Mesenchymal stem cell (in vitro differentiated cells and primary cell): ENCODE measurements at regions not wholly inside any gene's neighbourhood (a gene's known extent, or its start where the extent isn't known, plus 50 kb on each side); places are given as distances from the start of the nearest gene placed in this dataset.

ENCODE experiments used
- DNase-seq: peaks from one replicate; pipeline ENCODE4 v3.0.0-alpha.2; 2013
- H2AFZ ChIP-seq: one replicate; pipeline ENCODE4 v1.6.1; 2013; ENCODE audit warnings: low read depth, mild to moderate bottlenecking, control low read depth, inconsistent platforms, low read length, moderate library complexity
- H2AK5ac ChIP-seq: 2 replicates; pipeline ENCODE4 v1.6.1; 2013; ENCODE audit warnings: low read length, moderate library complexity, mild to moderate bottlenecking, inconsistent platforms; ENCODE audit not compliant: severe bottlenecking
- H2BK120ac ChIP-seq: one replicate; pipeline ENCODE4 v1.6.1; 2013; ENCODE audit warnings: low read depth, mild to moderate bottlenecking, inconsistent platforms, low read length, moderate library complexity
- H2BK12ac ChIP-seq, 2 experiments: one replicate each; pipeline ENCODE4 v1.6.1; 2013; ENCODE audit warnings: inconsistent platforms in 2 of 2, low read length in 2 of 2, mild to moderate bottlenecking in 2 of 2, moderate library complexity in 2 of 2, control low read depth in 1 of 2
- H2BK15ac ChIP-seq: one replicate; pipeline ENCODE4 v1.6.1; 2013; ENCODE audit warnings: mild to moderate bottlenecking, low read depth, inconsistent platforms; ENCODE audit not compliant: poor library complexity, severe bottlenecking
- H2BK5ac ChIP-seq: 2 replicates; pipeline ENCODE4 v1.6.1; 2013; ENCODE audit warnings: low read depth, mild to moderate bottlenecking, low read length, control low read depth, inconsistent platforms; ENCODE audit not compliant: poor library complexity, severe bottlenecking
- H3K14ac ChIP-seq, 2 experiments: one replicate each; pipeline ENCODE4 v1.6.1; 2013; ENCODE audit warnings: inconsistent platforms in 2 of 2, low read length in 2 of 2, control low read depth in 1 of 2, mild to moderate bottlenecking in 1 of 2, moderate library complexity in 1 of 2
- H3K18ac ChIP-seq, 2 experiments: one replicate each; pipeline ENCODE4 v1.6.1; 2013; ENCODE audit warnings: inconsistent platforms in 2 of 2, low read length in 2 of 2, control low read depth in 1 of 2, low read depth in 1 of 2, mild to moderate bottlenecking in 1 of 2
- H3K23ac ChIP-seq, 2 experiments: one replicate each; pipeline ENCODE4 v1.6.1; 2013; ENCODE audit warnings: inconsistent platforms in 2 of 2, low read length in 2 of 2, mild to moderate bottlenecking in 2 of 2, moderate library complexity in 2 of 2, control low read depth in 1 of 2
- H3K27ac ChIP-seq: 2 replicates; pipeline ENCODE4 v1.5.1; 2013; ENCODE audit warnings: mild to moderate bottlenecking, moderate library complexity, low read length, control low read depth, inconsistent platforms; ENCODE audit not compliant: poor library complexity, severe bottlenecking
- H3K27me3 ChIP-seq, 2 experiments: 2 replicates each; pipeline versions ENCODE4 v1.6.1 to v1.7.0; 2013; ENCODE audit warnings: low read length in 2 of 2, mild to moderate bottlenecking in 2 of 2, moderate library complexity in 2 of 2, control low read depth in 1 of 2, inconsistent platforms in 1 of 2; ENCODE audit not compliant: control insufficient read depth in 1 of 2, insufficient read depth in 1 of 2
- H3K36me3 ChIP-seq, 2 experiments: 2 replicates each; pipeline versions ENCODE4 v1.6.1 to v1.7.0; 2013; ENCODE audit warnings: low read length in 2 of 2, control low read depth in 1 of 2, inconsistent platforms in 1 of 2, low read depth in 1 of 2, mild to moderate bottlenecking in 1 of 2; ENCODE audit not compliant: insufficient read depth in 2 of 2, control insufficient read depth in 1 of 2
- H3K4ac ChIP-seq, 2 experiments: one replicate each; pipeline ENCODE4 v1.6.1; 2013; ENCODE audit warnings: inconsistent platforms in 2 of 2, low read length in 2 of 2, mild to moderate bottlenecking in 2 of 2, moderate library complexity in 2 of 2, control low read depth in 1 of 2, low read depth in 1 of 2
- H3K4me1 ChIP-seq: 2 replicates; pipeline ENCODE4 v1.6.1; 2013; ENCODE audit warnings: low read depth, low read length, control low read depth; ENCODE audit not compliant: control insufficient read depth, insufficient read depth
- H3K4me2 ChIP-seq: 2 replicates; pipeline ENCODE4 v1.6.1; 2013; ENCODE audit warnings: low read length, mild to moderate bottlenecking, inconsistent platforms; ENCODE audit not compliant: poor library complexity, severe bottlenecking
- H3K4me3 ChIP-seq, 2 experiments: 2 replicates each; pipeline versions ENCODE4 v1.5.1 to v1.7.0; 2013; ENCODE audit warnings: low read length in 2 of 2, mild to moderate bottlenecking in 2 of 2, control low read depth in 1 of 2, low read depth in 1 of 2; ENCODE audit not compliant: insufficient read depth in 1 of 2
- H3K79me1 ChIP-seq: replicated peaks from 2 replicates; pipeline ENCODE4 v1.6.1; 2013; ENCODE audit warnings: mild to moderate bottlenecking, control low read depth, low read length, inconsistent platforms; ENCODE audit not compliant: poor library complexity, severe bottlenecking
- H3K9ac ChIP-seq: 2 replicates; pipeline ENCODE4 v1.7.0; 2013; ENCODE audit warnings: mild to moderate bottlenecking, low read length, moderate library complexity
- H3K9me3 ChIP-seq: 2 replicates; pipeline ENCODE4 v1.7.0; 2013; ENCODE audit warnings: mild to moderate bottlenecking, low read length; ENCODE audit not compliant: control insufficient read depth
- H4K8ac ChIP-seq: one replicate; pipeline ENCODE4 v1.6.1; 2013; ENCODE audit warnings: inconsistent platforms, mild to moderate bottlenecking, low read length, moderate library complexity
- H4K91ac ChIP-seq: one replicate; pipeline ENCODE4 v1.6.1; 2013; ENCODE audit warnings: mild to moderate bottlenecking, low read length, inconsistent platforms
- WGBS: methylation state at CpG from one replicate; pipeline ENCODE4 v1.1.7; 2013; ENCODE audit warnings: mixed read lengths; 5-methylcytosine and 5-hydroxymethylcytosine counted together

DNA sequence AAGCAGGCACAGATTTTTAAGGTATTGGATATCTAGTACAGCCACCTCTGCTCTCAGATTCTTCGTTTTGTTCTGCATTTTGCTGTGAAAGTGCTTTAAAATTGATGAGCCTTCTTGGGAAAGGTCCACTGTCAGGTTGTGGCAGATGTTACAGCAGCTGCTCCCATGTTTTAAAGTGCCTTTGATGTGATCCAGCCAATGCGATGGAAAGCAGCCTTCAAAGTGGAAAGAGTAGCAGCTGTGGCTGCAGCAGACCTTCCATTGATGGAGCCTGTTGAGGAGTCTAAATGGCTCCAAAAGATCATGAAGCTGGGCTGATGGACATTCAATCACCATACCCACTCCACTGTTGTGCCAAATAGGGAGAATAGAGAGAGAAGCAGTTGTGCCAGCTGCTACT lies 816.9 kb downstream of the PLA2G4A start:
- H3K4me3 ChIP-seq, result no peak overlapping the region
- H3K27me3 ChIP-seq, result no peaks in the 10 kb centered on the region
- peaks cover 3% of the 10 kb centered on the region for H3K9me3 ChIP-seq
- no peak overlapping the region for H2BK12ac ChIP-seq
- no peak overlapping the region for H3K18ac ChIP-seq
- no peaks in the 10 kb centered on the region for H3K36me3 ChIP-seq
- H3K14ac ChIP-seq, result no peak overlapping the region
- DNase-seq, result no peak
- no peaks in the 10 kb centered on the region for H3K79me1 ChIP-seq
- H2BK5ac ChIP-seq, result no peak overlapping the region
- no peak overlapping the region for H4K91ac ChIP-seq
- no peak overlapping the region for H3K4ac ChIP-seq
- no peak overlapping the region for H3K27ac ChIP-seq
- no peak overlapping the region for H4K8ac ChIP-seq
- no peaks in the 10 kb centered on the region for H3K4me1 ChIP-seq
- no peak overlapping the region for H2BK15ac ChIP-seq
- no peak overlapping the region for H2AK5ac ChIP-seq
- no peak overlapping the region for H3K4me2 ChIP-seq
- H3K23ac ChIP-seq, result no peak overlapping the region
- no peak overlapping the region for H3K9ac ChIP-seq
- H2AFZ ChIP-seq, result peak overlapping the region; percentile 23
- H2BK120ac ChIP-seq, result no peak overlapping the region
- 80% methylated on average over 2 of the region's 2 CpGs for WGBS

DNA sequence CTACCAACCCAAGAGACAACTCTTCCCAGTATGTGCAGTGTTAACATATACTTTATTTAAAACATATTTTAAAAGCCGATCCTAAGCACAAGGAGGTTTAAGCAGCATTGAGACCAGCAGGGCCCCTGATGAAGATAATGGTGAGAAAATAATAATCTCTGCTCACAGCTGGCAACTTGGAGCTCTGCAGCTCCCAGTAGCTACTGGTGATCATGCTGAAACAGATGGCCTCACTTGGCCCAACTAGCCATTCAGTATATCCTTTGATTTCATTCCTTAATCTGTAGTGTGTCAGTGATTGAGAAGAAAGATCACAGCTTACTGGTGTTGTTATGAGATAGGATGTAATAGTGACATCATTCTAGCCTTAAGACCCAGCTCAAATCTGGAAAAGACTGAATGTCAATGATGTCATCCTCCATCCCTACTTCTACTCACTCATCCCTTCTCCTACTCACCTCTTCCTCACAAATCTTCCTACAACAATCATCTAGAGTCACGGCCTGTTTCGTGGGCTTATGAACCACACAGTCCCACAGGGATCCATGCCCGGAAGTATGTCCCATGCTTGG lies 817.9 kb downstream of the PLA2G4A start:
- Histone ChIP-seq H3K27ac (no peak overlapping the region), H4K8ac (no peak overlapping the region), H3K79me1 (no peaks in the 10 kb centered on the region), H3K9me3 (peaks cover 3% of the 10 kb centered on the region), H3K23ac (no peak overlapping the region), H3K4me1 (no peaks in the 10 kb centered on the region), H3K4ac (no peak overlapping the region), H2AFZ (no peak overlapping the region), H2BK120ac (no peak overlapping the region), H4K91ac (no peak overlapping the region), H3K18ac (no peak overlapping the region), H3K4me2 (no peak overlapping the region), H3K9ac (no peak overlapping the region), H3K36me3 (no peaks in the 10 kb centered on the region), H2AK5ac (no peak overlapping the region), H2BK12ac (no peak overlapping the region), H3K14ac (no peak overlapping the region), H3K4me3 (no peak overlapping the region), H3K27me3 (no peaks in the 10 kb centered on the region), H2BK5ac (no peak overlapping the region), H2BK15ac (no peak overlapping the region)
- WGBS, result 100% methylated on average over 4 of the region's 4 CpGs
- DNase-seq, result no peak

DNA sequence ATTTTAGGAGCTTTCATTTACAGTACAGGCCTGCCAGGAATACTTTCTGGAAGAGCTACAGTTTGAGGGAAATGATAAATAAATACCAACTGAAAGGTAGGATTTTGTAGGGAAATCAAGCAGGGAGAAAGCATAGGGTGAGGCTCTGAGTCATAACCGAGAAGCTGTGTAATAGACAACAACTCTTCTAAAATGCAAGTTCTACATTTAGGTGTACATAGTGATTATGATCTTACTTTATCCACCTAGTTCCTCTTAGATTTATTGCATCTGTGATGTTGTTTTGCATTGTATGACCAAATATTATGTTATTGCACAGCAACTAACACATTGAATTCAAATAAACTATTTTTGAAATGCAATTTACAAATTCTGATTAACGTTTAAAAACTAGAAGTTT lies 819.3 kb downstream of the PLA2G4A start:
- DNase-seq, result no peak
- no peak overlapping the region for H2BK120ac ChIP-seq
- no peak overlapping the region for H2BK12ac ChIP-seq
- no peak overlapping the region for H3K4me3 ChIP-seq
- peaks cover 3% of the 10 kb centered on the region for H3K9me3 ChIP-seq
- no peak overlapping the region for H2AK5ac ChIP-seq
- no peak overlapping the region for H3K4ac ChIP-seq
- no peak overlapping the region for H4K91ac ChIP-seq
- no peak overlapping the region for H3K14ac ChIP-seq
- no peak overlapping the region for H2BK5ac ChIP-seq
- H4K8ac ChIP-seq, result no peak overlapping the region
- no peaks in the 10 kb centered on the region for H3K27me3 ChIP-seq
- no peak overlapping the region for H3K23ac ChIP-seq
- H2AFZ ChIP-seq, result no peak overlapping the region
- H3K9ac ChIP-seq, result no peak overlapping the region
- H3K36me3 ChIP-seq, result no peaks in the 10 kb centered on the region
- no peaks in the 10 kb centered on the region for H3K4me1 ChIP-seq
- H3K79me1 ChIP-seq, result no peaks in the 10 kb centered on the region
- WGBS, result no CpG with 5 or more reads among the region's 2 CpGs
- H2BK15ac ChIP-seq, result no peak overlapping the region
- no peak overlapping the region for H3K27ac ChIP-seq
- H3K4me2 ChIP-seq, result no peak overlapping the region
- H3K18ac ChIP-seq, result no peak overlapping the region

DNA sequence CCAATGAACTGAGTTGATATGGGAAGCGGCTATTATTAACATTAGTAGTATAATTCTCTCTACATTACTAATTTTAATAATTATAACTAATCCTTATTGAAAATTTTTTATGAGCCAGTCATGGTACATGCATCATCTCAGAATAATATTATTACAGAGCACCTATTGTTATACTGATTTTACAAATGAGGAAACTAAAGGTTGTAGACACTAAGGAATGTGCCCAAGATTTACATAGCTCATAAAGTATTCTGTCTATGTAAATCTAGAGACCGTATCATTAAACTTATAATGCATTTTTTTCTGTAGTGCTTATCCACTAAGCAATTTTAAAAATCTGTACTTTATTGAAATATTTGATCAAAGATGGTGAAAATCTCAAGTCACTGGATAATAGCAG lies 825.9 kb downstream of the PLA2G4A start:
- Histone ChIP-seq H3K4ac (no peak overlapping the region), H3K9ac (no peak overlapping the region), H3K14ac (no peak overlapping the region), H3K9me3 (no peaks in the 10 kb centered on the region), H3K36me3 (no peaks in the 10 kb centered on the region), H2AK5ac (no peak overlapping the region), H2AFZ (no peak overlapping the region), H3K4me2 (no peak overlapping the region), H3K27ac (no peak overlapping the region), H2BK15ac (no peak overlapping the region), H2BK120ac (no peak overlapping the region), H3K23ac (no peak overlapping the region), H3K18ac (no peak overlapping the region), H3K4me1 (no peaks in the 10 kb centered on the region), H3K79me1 (no peaks in the 10 kb centered on the region), H3K4me3 (no peak overlapping the region), H3K27me3 (no peaks in the 10 kb centered on the region), H4K91ac (no peak overlapping the region), H2BK12ac (no peak overlapping the region), H4K8ac (no peak overlapping the region), H2BK5ac (no peak overlapping the region)
- WGBS, result no CpG with 5 or more reads among the region's 2 CpGs
- DNase-seq, result no peak
